ENCODE measurements at regions not wholly inside any gene's neighbourhood (a gene's known extent, or its start where the extent isn't known, plus 50 kb on each side); places are given as distances from the start of the nearest gene placed in this dataset.
"Not testable (repeated sequence)": the region's sequence is repeated elsewhere in the genome, so short reads cannot be mapped to it uniquely, and the experiment has no call there.

- no peak for DNase-seq
Measured at GRCh38 chr7:34493752-34494151, 164.3 kb upstream of the NPSR1 start.

GRCh38 chr7:34497153-34497777, 160.8 kb upstream of the NPSR1 start:
- DNase-seq: no peak

- DNase-seq: no peak
Measured at GRCh38 chr7:34501156-34501555, 156.9 kb upstream of the NPSR1 start.

GRCh38 chr7:34507191-34507590, 150.8 kb upstream of the NPSR1 start:
- DNase-seq: no peak

- DNase-seq: no peak
Measured at GRCh38 chr7:34523226-34523918, 134.6 kb upstream of the NPSR1 start.

GRCh38 chr7:34530259-34530658, 127.8 kb upstream of the NPSR1 start:
- DNase-seq: no peak

GRCh38 chr7:34539003-34539402, 119.0 kb upstream of the NPSR1 start:
- no peak for DNase-seq

GRCh38 chr7:34544621-34545020, 113.4 kb upstream of the NPSR1 start:
- DNase-seq: no peak

GRCh38 chr7:34550996-34551395, 107.0 kb upstream of the NPSR1 start:
- no peak for DNase-seq

- DNase-seq: no peak
Measured at GRCh38 chr7:34552502-34552901, 105.5 kb upstream of the NPSR1 start.

- DNase-seq: no peak
Measured at GRCh38 chr7:34558022-34558421, 100.0 kb upstream of the NPSR1 start.

- DNase-seq: no peak
Measured at GRCh38 chr7:34564091-34564490, 93.9 kb upstream of the NPSR1 start.

GRCh38 chr7:34567906-34568305, 90.1 kb upstream of the NPSR1 start:
- no peak for DNase-seq

GRCh38 chr7:34569975-34570699, 87.9 kb upstream of the NPSR1 start:
- DNase-seq: no peak

GRCh38 chr7:34575006-34575405, 83.0 kb upstream of the NPSR1 start:
- no peak for DNase-seq

GRCh38 chr7:34577934-34578333, 80.1 kb upstream of the NPSR1 start:
- not testable (repeated sequence) for DNase-seq

GRCh38 chr7:34581698-34582097, 76.3 kb upstream of the NPSR1 start:
- not testable (repeated sequence) for DNase-seq

GRCh38 chr7:34584526-34584925, 73.5 kb upstream of the NPSR1 start:
- DNase-seq: no peak

- DNase-seq: no peak
Measured at GRCh38 chr7:34596887-34597286, 61.1 kb upstream of the NPSR1 start.

- DNase-seq: no peak
Measured at GRCh38 chr7:34603711-34604444, 54.1 kb upstream of the NPSR1 start.
